ENCODE measurements at regions not wholly inside any gene's neighbourhood (a gene's known extent, or its start where the extent isn't known, plus 50 kb on each side); places are given as distances from the start of the nearest gene placed in this dataset.

DNA sequence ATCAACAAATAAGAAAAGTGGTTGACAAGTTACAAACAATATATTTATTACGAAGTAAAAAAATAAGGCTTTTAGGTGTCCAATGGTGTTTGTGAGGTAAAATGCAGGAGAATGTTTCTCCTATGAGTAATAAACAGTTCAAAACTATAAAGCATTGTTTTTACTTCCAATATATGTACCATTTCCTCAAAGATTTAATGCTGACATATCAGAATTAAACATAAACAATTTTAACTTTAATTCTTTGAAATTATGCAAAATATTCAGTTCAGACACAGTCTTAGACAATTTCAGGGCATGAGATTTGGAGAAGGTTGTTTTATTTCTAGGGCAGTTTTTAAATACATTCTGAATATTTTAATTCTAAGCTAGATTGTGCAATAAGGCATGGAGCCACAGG lies 602.5 kb upstream of the DPPA4 start:
- Histone ChIP-seq H3K36me3 (ENCODE audit: control insufficient read depth in 4 of 4, insufficient read depth in 3 of 4, low read depth in 1 of 4, low read length in 3 of 4) (no peaks in the 10 kb centered on the region), H3K27ac (ENCODE audit: low read depth in 1 of 2, low read length in 2 of 2) (no peak overlapping the region), H3K9ac (ENCODE audit: low read depth in 1 of 2, low read length in 2 of 2) (no peak overlapping the region), H3K9me3 (ENCODE audit: control insufficient read depth in 4 of 4, low read length in 3 of 4) (no peaks in the 10 kb centered on the region), H3K27me3 (ENCODE audit: control insufficient read depth in 4 of 4, insufficient read depth in 4 of 4, low read length in 3 of 4) (no peaks in the 10 kb centered on the region), H3K4me1 (ENCODE audit: control insufficient read depth in 4 of 4, insufficient read depth in 4 of 4, low read length in 3 of 4) (no peaks in the 10 kb centered on the region), H3K4me3 (ENCODE audit: low read depth in 1 of 3, low read length in 3 of 3) (no peak overlapping the region)
- no peak for TF ChIP-seq RXRA (IDR thresholded peaks at IDR 0.05)
- TF ChIP-seq YY1 (IDR thresholded peaks at IDR 0.05), result no peak
- no peak for TF ChIP-seq JUND (IDR thresholded peaks at IDR 0.05)
- no peak for TF ChIP-seq EGR1 (IDR thresholded peaks at IDR 0.05; ENCODE audit: low read depth in 2 of 2)
- TF ChIP-seq, protein P1, sequence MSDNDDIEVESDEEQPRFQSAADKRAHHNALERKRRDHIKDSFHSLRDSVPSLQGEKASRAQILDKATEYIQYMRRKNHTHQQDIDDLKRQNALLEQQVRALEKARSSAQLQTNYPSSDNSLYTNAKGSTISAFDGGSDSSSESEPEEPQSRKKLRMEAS (IDR thresholded peaks at IDR 0.05), result no peak
- no peak for TF ChIP-seq TAF1 (conservative IDR thresholded peaks at IDR 0.05)
- TF ChIP-seq NR2F2 (IDR thresholded peaks at IDR 0.05), result no peak
- WGBS, result 31% methylated on average over 1 of the region's 1 CpG
- no peak for DNase-seq (ENCODE audit: low spot score)

DNA sequence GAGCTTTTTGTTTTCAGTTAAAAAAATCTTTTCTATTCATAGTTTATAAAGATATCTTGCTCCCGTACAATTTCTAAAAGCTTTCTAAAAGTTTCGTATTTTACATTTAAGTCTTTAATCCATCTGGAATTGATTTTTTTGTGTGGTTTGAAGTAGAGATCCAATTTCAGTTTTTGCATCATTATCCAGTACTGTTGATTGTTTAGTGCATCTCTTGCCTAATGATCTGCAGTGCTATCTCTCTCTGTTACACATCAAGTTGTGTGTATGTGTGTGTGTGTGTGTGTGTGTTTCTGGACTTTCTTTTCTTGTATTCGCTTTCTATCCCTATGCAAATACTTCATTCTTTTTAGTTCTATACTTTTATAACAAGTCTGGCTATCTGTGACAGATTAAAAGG lies 605.8 kb upstream of the DPPA4 start:
- Histone ChIP-seq H3K9me3 (ENCODE audit: control insufficient read depth in 4 of 4, low read length in 3 of 4) (no peaks in the 10 kb centered on the region), H3K27me3 (ENCODE audit: control insufficient read depth in 4 of 4, insufficient read depth in 4 of 4, low read length in 3 of 4) (no peaks in the 10 kb centered on the region), H3K27ac (ENCODE audit: low read depth in 1 of 2, low read length in 2 of 2) (no peak overlapping the region), H3K36me3 (ENCODE audit: control insufficient read depth in 4 of 4, insufficient read depth in 3 of 4, low read depth in 1 of 4, low read length in 3 of 4) (no peaks in the 10 kb centered on the region), H3K9ac (ENCODE audit: low read depth in 1 of 2, low read length in 2 of 2) (no peak overlapping the region), H3K4me3 (ENCODE audit: low read depth in 1 of 3, low read length in 3 of 3) (no peak overlapping the region), H3K4me1 (ENCODE audit: control insufficient read depth in 4 of 4, insufficient read depth in 4 of 4, low read length in 3 of 4) (no peaks in the 10 kb centered on the region)
- TF ChIP-seq HNF4A (conservative IDR thresholded peaks at IDR 0.05), result no peak
- TF ChIP-seq, protein P2, sequence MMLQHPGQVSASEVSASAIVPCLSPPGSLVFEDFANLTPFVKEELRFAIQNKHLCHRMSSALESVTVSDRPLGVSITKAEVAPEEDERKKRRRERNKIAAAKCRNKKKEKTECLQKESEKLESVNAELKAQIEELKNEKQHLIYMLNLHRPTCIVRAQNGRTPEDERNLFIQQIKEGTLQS (IDR thresholded peaks at IDR 0.05), result no peak
- TF ChIP-seq TAF1 (conservative IDR thresholded peaks at IDR 0.05), result no peak
- TF ChIP-seq HNF4G (IDR thresholded peaks at IDR 0.05), result no peak
- no peak for TF ChIP-seq JUND (IDR thresholded peaks at IDR 0.05)
- TF ChIP-seq, protein P3, sequence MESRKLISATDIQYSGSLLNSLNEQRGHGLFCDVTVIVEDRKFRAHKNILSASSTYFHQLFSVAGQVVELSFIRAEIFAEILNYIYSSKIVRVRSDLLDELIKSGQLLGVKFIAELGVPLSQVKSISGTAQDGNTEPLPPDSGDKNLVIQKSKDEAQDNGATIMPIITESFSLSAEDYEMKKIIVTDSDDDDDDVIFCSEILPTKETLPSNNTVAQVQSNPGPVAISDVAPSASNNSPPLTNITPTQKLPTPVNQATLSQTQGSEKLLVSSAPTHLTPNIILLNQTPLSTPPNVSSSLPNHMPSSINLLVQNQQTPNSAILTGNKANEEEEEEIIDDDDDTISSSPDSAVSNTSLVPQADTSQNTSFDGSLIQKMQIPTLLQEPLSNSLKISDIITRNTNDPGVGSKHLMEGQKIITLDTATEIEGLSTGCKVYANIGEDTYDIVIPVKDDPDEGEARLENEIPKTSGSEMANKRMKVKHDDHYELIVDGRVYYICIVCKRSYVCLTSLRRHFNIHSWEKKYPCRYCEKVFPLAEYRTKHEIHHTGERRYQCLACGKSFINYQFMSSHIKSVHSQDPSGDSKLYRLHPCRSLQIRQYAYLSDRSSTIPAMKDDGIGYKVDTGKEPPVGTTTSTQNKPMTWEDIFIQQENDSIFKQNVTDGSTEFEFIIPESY (IDR thresholded peaks at IDR 0.05), result no peak
- no peak for TF ChIP-seq GABPA (IDR thresholded peaks at IDR 0.05 in 1 of 2, conservative IDR thresholded peaks at IDR 0.05 in 1 of 2)
- no peak for TF ChIP-seq RAD21 (IDR thresholded peaks at IDR 0.05)
- TF ChIP-seq, protein P1 (IDR thresholded peaks at IDR 0.05), result no peak
- no peak for TF ChIP-seq YY1 (IDR thresholded peaks at IDR 0.05)
- 76% methylated on average over 3 of the region's 3 CpGs for WGBS
- no peak for DNase-seq (ENCODE audit: low spot score)

DNA sequence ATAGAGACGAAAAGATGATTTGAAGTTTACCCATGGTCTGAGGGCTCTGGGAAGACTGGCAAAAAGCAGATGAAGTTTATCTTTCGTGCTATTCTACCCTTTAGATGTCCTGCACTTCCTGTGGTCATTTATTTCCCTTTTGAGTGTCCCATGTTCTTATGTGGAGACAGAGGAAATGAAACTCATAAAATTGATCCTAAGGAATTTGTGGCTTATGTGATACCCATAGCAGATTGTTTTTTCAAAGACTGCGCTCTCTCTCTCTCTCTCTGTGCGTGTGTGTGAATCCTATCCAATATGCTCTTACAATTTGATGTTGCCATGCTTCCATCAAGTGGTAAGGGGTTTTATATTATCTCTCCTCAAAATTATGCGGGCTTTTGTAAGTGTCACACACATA lies 607.5 kb upstream of the DPPA4 start:
- TF ChIP-seq FOXA2 (IDR thresholded peaks at IDR 0.05) (no peak), GABPA (IDR thresholded peaks at IDR 0.05 in 1 of 2, conservative IDR thresholded peaks at IDR 0.05 in 1 of 2) (no peak)
- TF ChIP-seq, protein P3 (IDR thresholded peaks at IDR 0.05), result no peak

More for the DNA sequence above, 607.5 kb upstream of the DPPA4 start:
- H3K4me1 ChIP-seq (ENCODE audit: control insufficient read depth in 4 of 4, insufficient read depth in 4 of 4, low read length in 3 of 4), result no peaks in the 10 kb centered on the region
- WGBS, result 76% methylated on average over 5 of the region's 5 CpGs
- no peak overlapping the region for H3K4me3 ChIP-seq (ENCODE audit: low read depth in 1 of 3, low read length in 3 of 3)
- H3K27me3 ChIP-seq (ENCODE audit: control insufficient read depth in 4 of 4, insufficient read depth in 4 of 4, low read length in 3 of 4), result no peaks in the 10 kb centered on the region
- H3K27ac ChIP-seq (ENCODE audit: low read depth in 1 of 2, low read length in 2 of 2), result no peak overlapping the region
- H3K9ac ChIP-seq (ENCODE audit: low read depth in 1 of 2, low read length in 2 of 2), result no peak overlapping the region
- no peaks in the 10 kb centered on the region for H3K9me3 ChIP-seq (ENCODE audit: control insufficient read depth in 4 of 4, low read length in 3 of 4)
- DNase-seq (ENCODE audit: low spot score), result no peak
- H3K36me3 ChIP-seq (ENCODE audit: control insufficient read depth in 4 of 4, insufficient read depth in 3 of 4, low read depth in 1 of 4, low read length in 3 of 4), result no peaks in the 10 kb centered on the region
